Parathyroid adenoma (tissue), 2 donors: ENCODE measurements at regions not wholly inside any gene's neighbourhood (a gene's known extent, or its start where the extent isn't known, plus 50 kb on each side); places are given as distances from the start of the nearest gene placed in this dataset.

Source experiments
- H2AFZ ChIP-seq: fragments of 300-600 bp; sonication (generic); one replicate; pipeline ENCODE4 v1.7.0; 2017; ENCODE audit warnings: antibody characterized with exemption, mild to moderate bottlenecking
- H3K27ac ChIP-seq: fragments of 300-600 bp; sonication (generic); one replicate; pipeline ENCODE4 v1.7.0; 2017
- H3K27me3 ChIP-seq: fragments of 300-600 bp; sonication (generic); one replicate; pipeline ENCODE4 v1.7.0; 2017; ENCODE audit warnings: low read length; ENCODE audit not compliant: control insufficient read depth, insufficient read depth
- H3K36me3 ChIP-seq: fragments of 300-600 bp; sonication (generic); one replicate; pipeline ENCODE4 v1.7.0; 2017; ENCODE audit warnings: low read length; ENCODE audit not compliant: control insufficient read depth, insufficient read depth
- H3K4me1 ChIP-seq: fragments of 300-600 bp; sonication (generic); one replicate; pipeline ENCODE4 v1.7.0; 2017; ENCODE audit warnings: control low read depth
- H3K4me2 ChIP-seq: fragments of 300-600 bp; sonication (generic); one replicate; pipeline ENCODE4 v1.7.0; 2017; ENCODE audit warnings: low read length
- H3K4me3 ChIP-seq: fragments of 300-600 bp; sonication (generic); one replicate; pipeline ENCODE4 v1.7.0; 2017; ENCODE audit warnings: low read depth, low read length
- H3K79me2 ChIP-seq: fragments of 300-600 bp; sonication (generic); one replicate; pipeline ENCODE4 v1.7.0; 2017; ENCODE audit warnings: control low read depth
- H3K9ac ChIP-seq: fragments of 300-600 bp; sonication (generic); one replicate; pipeline ENCODE4 v1.7.0; 2017; ENCODE audit warnings: mild to moderate bottlenecking
- H3K9me3 ChIP-seq: fragments of 300-600 bp; sonication (generic); one replicate; pipeline ENCODE4 v1.7.0; 2017; ENCODE audit warnings: low read length; ENCODE audit not compliant: control insufficient read depth
- CTCF ChIP-seq: fragments of 300-600 bp; sonication (generic); IDR thresholded peaks from one replicate; pipeline ENCODE4 v1.7.0; 2017; ENCODE audit warnings: antibody characterized with exemption, mild to moderate bottlenecking
- donor health status: primary hyperparathyroidism.

GRCh38 chr20:16212790-16213189 lies 360.5 kb downstream of the KIF16B start:
- Histone ChIP-seq H3K79me2 (no peaks in the 10 kb centered on the region), H3K27ac (no peak overlapping the region), H3K4me3 (no peak overlapping the region), H3K9me3 (no peaks in the 10 kb centered on the region), H3K4me1 (no peaks in the 10 kb centered on the region), H3K36me3 (no peaks in the 10 kb centered on the region), H3K27me3 (no peaks in the 10 kb centered on the region), H3K4me2 (no peak overlapping the region), H2AFZ (no peak overlapping the region), H3K9ac (no peak overlapping the region)
- no peak for TF ChIP-seq CTCF

- Histone ChIP-seq H3K4me1 (no peaks in the 10 kb centered on the region), H3K9ac (no peak overlapping the region), H3K4me2 (no peak overlapping the region), H3K9me3 (no peaks in the 10 kb centered on the region), H3K27me3 (no peaks in the 10 kb centered on the region), H2AFZ (no peak overlapping the region), H3K36me3 (no peaks in the 10 kb centered on the region), H3K27ac (no peak overlapping the region), H3K4me3 (no peak overlapping the region), H3K79me2 (no peaks in the 10 kb centered on the region)
- no peak for TF ChIP-seq CTCF
Observed at GRCh38 chr20:16209951-16210361, 363.3 kb downstream of the KIF16B start.

DNA sequence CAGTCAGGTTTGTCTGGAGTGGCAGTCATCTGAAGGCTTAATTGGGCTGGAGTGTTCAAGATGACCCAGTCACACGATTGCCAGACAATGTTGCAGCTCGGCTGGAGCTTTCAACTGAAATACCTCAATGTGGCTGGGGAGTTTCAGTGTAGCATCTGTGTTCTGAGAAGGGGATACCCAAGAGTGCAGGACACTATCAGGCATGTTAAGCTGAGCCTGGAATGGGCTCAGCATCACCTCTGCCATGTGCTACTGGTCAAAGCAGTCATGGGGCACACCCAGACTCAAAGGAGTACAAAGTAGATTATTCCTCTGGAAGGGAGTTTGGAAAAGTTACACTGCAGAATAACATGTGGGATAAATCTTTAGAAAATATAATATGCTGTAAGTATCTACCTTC lies 363.9 kb downstream of the KIF16B start:
- H3K36me3 ChIP-seq = no peaks in the 10 kb centered on the region
- H3K27me3 ChIP-seq = no peaks in the 10 kb centered on the region
- H3K4me1 ChIP-seq = no peaks in the 10 kb centered on the region
- H3K9ac ChIP-seq = no peak overlapping the region
- H3K4me2 ChIP-seq = no peak overlapping the region
- no peak for TF ChIP-seq CTCF
- H3K9me3 ChIP-seq = no peaks in the 10 kb centered on the region
- H3K79me2 ChIP-seq = no peaks in the 10 kb centered on the region
- H3K27ac ChIP-seq = no peak overlapping the region
- H2AFZ ChIP-seq = no peak overlapping the region
- H3K4me3 ChIP-seq = no peak overlapping the region

DNA sequence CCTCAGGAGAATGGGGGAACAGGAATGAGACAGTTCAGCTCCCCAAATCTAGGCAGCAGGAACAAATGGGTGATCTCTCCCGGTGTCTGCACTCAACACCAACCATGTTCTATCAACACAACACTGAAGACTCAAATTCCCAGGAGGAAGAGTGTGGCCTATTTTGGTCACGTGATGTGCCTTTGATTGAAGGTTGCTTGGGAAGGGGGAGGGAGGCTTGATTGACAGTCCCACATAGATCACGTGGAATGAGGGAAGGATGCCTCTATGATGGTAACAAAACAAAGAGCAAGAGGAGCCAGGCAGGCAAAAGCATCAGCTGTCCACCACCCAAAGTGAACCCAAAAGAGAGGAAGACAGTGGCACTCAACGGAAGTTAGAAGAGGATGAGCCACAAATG lies 364.8 kb downstream of the KIF16B start:
- Histone ChIP-seq H3K27me3 (no peaks in the 10 kb centered on the region), H3K36me3 (no peaks in the 10 kb centered on the region), H3K4me2 (no peak overlapping the region), H3K27ac (no peak overlapping the region), H3K9ac (no peak overlapping the region), H3K79me2 (no peaks in the 10 kb centered on the region), H2AFZ (no peak overlapping the region), H3K4me1 (no peaks in the 10 kb centered on the region), H3K4me3 (no peak overlapping the region), H3K9me3 (no peaks in the 10 kb centered on the region)
- TF ChIP-seq CTCF = no peak

DNA sequence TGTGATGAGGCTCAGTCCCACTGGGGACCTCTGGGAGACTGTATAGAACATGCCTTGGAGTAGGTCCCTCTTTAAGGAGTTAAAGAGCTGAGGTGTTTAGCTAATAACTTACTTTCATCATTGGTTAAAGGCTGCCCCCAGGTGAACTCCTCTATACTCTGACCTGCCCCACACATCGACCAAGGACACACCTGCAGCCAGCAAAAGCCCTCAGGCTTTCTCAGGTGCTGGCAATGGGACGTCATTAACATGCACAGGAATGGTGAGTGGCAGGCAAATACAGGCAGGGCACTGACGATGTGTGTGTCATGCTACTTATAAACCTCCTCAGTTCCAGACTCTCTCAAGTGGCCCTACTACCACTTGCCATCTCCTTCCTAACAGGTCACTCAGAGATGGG lies 366.4 kb downstream of the KIF16B start:
- Histone ChIP-seq H3K4me1 (no peaks in the 10 kb centered on the region), H3K4me3 (no peak overlapping the region)

More for the DNA sequence above, 366.4 kb downstream of the KIF16B start:
- H2AFZ ChIP-seq = no peak overlapping the region
- no peaks in the 10 kb centered on the region for H3K36me3 ChIP-seq
- H3K27me3 ChIP-seq = no peaks in the 10 kb centered on the region
- H3K79me2 ChIP-seq = no peaks in the 10 kb centered on the region
- H3K4me2 ChIP-seq = no peak overlapping the region
- no peak overlapping the region for H3K27ac ChIP-seq
- no peak overlapping the region for H3K9ac ChIP-seq
- TF ChIP-seq CTCF = no peak
- no peaks in the 10 kb centered on the region for H3K9me3 ChIP-seq
